ENCODE measurements at regions not wholly inside any gene's neighbourhood (a gene's known extent, or its start where the extent isn't known, plus 50 kb on each side); places are given as distances from the start of the nearest gene placed in this dataset.
A peak's percentile ranks its signal among the peaks of the same experiment; 100 is the strongest.

- no peak for DNase-seq (ENCODE audit: low read depth)
- no peak for TF ChIP-seq CTCF (IDR thresholded peaks at IDR 0.05; ENCODE audit: control insufficient read depth, insufficient read depth, low read depth, low read length, missing control alignments)
- no peak overlapping the region for H3K4me3 ChIP-seq (ENCODE audit: control insufficient read depth, low read depth, low read length)
Measured at GRCh38 chr17:68790492-68790891, 164.7 kb downstream of the ABCA8 start.

DNA sequence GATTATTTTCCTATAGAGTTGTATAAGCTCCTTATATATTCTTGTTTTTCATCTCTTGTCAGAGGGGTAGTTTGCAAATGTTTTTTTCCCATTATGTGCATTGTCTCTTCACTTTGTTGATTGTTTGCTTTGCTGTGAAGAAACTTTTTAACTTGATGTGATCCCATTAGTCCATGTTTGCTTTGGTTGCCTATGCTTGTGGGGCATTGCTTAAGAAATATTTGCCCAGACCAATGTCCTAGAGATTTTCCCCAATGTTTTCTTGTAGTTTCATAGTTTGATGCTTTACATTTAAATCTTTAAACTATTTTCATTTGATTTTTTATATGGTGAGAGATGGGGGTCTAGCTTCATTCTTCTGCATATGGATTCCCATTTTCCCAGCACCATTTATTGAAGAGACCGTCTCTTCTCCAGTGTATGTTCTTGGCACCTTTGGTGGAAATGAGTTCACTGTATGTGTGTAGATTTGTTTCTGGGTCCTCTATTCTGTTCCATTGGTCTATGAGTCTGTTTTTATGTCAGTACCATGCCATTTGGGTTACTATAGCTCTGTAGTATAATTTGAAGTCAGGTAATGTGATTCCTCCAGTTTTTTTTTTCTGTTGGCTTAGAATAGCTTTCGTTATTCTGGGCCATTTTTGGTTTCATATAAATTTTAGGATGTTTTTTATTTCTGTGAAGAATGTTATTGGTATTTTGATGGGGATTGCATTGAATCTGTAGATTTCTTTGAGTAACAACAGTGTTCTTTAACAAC lies 165.8 kb downstream of the ABCA8 start:
- TF ChIP-seq CTCF (IDR thresholded peaks at IDR 0.05; ENCODE audit: control insufficient read depth, insufficient read depth, low read depth, low read length, missing control alignments) = no peak
- DNase-seq (ENCODE audit: low read depth) = no peak
- no peak overlapping the region for H3K4me3 ChIP-seq (ENCODE audit: control insufficient read depth, low read depth, low read length)

DNA sequence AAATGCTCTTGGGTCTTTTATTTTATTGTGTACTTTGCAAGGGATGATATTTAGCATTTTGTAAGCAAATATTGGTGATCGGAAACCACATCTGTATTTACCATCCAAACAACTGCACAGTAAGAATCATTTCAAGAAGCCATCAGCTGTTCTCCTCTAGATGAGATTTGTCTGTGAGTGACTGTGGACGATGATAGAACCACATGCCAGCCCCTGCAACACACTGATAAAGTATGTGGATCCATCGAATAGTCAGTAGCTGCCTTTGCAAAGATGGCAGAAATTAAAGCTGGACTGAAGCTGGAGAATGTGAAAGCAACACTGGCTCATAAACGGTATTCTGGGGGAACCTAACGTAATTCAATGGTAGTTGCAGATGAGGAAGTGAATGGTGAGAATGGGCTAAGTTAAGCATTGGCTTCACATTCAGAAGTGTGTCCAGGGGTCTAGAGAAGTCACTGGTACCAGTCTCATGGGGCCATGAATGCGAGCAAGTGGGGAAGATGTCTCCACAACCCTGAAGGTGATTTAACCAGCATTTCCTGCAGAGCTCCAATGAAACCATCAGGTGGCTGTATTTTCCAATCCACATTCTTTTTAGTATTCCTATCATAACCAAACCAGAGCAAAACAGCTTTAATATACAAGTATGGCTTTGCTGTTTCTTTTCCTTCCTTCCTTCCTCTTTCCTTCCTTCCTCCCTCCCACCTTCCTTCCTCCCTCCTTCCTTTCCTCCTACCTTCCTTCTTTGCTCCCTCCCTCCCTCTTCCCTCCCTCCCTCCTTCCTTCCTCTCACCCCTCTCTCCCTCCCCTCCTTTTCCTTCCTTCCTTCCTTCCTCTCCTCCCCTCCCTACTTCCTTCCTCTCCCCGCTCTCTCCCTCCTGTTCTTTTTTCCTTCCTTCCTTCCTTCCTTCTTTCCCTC lies 169.4 kb downstream of the ABCA8 start:
- H3K4me3 ChIP-seq (ENCODE audit: control insufficient read depth, low read depth, low read length) = no peak overlapping the region
- peak; percentile 17 for TF ChIP-seq CTCF (IDR thresholded peaks at IDR 0.05; ENCODE audit: control insufficient read depth, insufficient read depth, low read depth, low read length, missing control alignments)
- DNase-seq (ENCODE audit: low read depth) = no peak

DNA sequence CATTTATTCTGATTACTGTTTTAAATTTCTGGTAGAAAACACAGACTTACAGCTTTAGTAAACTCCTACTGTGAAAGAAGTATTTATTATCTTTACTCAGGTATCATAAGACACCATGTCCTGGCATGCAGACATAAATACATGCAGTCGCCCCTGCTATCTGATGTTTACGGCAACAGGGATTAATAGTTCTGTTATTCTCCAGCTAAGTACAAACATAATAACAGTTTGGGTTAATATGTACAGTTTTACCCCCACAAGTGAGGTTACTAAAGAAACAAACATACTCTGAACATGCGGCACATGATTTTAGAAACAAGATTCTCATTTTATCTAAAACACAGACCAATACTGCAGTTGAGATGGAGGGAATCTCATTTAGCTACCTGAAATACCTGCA lies 170.8 kb downstream of the ABCA8 start:
- TF ChIP-seq CTCF (IDR thresholded peaks at IDR 0.05; ENCODE audit: control insufficient read depth, insufficient read depth, low read depth, low read length, missing control alignments) = no peak
- no peak overlapping the region for H3K4me3 ChIP-seq (ENCODE audit: control insufficient read depth, low read depth, low read length)
- no peak for DNase-seq (ENCODE audit: low read depth)

DNA sequence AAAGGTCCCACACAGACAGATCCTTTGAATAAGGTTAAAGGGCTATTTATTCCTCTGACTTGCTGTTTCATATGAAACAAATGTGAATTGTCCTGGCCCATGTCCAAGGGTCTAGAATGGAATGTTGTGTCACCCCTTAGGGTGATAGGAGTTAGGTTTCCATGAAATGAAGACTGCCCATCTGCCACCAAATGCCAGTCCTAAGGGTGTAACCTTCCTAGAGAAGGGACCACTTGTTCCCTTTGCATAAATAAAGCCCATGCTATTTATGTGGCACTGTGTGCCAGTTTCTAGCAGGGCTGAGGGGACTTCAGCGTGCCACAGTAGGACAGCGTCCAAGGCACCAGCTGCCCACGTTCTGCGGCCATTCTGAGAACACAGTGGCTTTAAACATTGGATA lies 171.3 kb downstream of the ABCA8 start:
- no peak for TF ChIP-seq CTCF (IDR thresholded peaks at IDR 0.05; ENCODE audit: control insufficient read depth, insufficient read depth, low read depth, low read length, missing control alignments)
- no peak overlapping the region for H3K4me3 ChIP-seq (ENCODE audit: control insufficient read depth, low read depth, low read length)
- DNase-seq (ENCODE audit: low read depth) = no peak

DNA sequence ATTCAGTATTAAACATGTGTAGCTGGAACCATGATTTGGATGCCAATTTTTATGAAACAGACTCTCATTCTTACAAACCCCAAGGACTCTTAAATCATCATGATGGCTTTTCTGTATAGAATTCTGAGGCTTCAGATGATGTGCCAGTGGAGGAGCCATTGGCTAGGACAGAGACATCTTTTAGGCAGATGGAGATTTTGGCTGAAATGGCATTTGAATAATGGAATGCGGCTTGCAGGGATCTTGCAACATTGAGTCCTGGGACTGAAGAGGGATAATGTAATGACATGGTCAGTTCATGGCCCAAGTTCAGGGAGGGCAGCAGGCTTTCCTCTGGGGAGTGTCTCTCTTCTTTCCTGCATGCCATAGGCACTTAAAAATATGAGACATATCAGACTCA lies 172.4 kb downstream of the ABCA8 start:
- no peak for TF ChIP-seq CTCF (IDR thresholded peaks at IDR 0.05; ENCODE audit: control insufficient read depth, insufficient read depth, low read depth, low read length, missing control alignments)
- H3K4me3 ChIP-seq (ENCODE audit: control insufficient read depth, low read depth, low read length) = no peak overlapping the region
- DNase-seq (ENCODE audit: low read depth) = peak; percentile 79
